Ovary (tissue), 3 donors: ENCODE measurements at regions not wholly inside any gene's neighbourhood (a gene's known extent, or its start where the extent isn't known, plus 50 kb on each side); places are given as distances from the start of the nearest gene placed in this dataset.

Experiments used
- CTCF ChIP-seq, 3 donors: fragments of 450-650 bp in 2 of 3; fragments of 200-600 bp in 1 of 3; IDR thresholded peaks; one replicate each; pipeline versions ENCODE4 v1.5.1 to v1.8.0; 2016 to 2022; ENCODE audit warnings: antibody characterized with exemption in 3 of 3, mild to moderate bottlenecking in 1 of 3
- EP300 ChIP-seq: sonication (generic); formaldehyde crosslinking; IDR thresholded peaks from one replicate; pipeline ENCODE4 v1.6.1; 2017; ENCODE audit warnings: antibody characterized with exemption
- POLR2A ChIP-seq: fragments of 450-650 bp; IDR thresholded peaks from one replicate; pipeline ENCODE4 v1.6.1; 2017; ENCODE audit warnings: antibody characterized with exemption, mild to moderate bottlenecking, moderate library complexity
- donor health status: DM: no; HTN: no; CAD: no.

DNA sequence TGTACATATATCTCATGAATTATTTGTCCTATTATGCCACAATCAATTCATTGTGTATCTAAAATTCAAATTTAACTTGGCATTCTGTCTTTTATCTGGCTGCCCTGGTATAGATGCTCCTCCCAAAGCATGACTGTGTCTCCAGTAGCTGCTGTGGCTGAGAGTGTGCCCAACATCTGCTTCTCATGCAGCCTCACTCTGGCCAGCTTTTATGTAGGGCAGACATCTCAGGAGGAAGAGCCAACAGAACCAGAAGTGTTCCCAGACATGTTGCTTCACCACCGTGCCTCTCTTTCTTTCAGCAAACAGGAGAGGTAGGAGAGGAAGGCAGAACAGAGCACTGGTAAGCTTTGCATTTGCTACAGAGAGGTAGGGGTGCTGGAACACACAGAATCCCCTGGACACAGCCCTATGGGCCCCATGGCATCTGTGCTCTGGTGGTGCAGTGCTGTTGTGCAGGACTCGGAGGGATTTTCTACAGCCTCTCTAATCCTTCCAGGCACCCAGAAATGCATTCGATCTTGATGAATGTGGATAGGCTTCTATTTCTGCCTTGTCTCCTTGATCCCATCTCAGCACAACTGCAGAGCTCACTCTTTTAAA is 637.1 kb downstream of the UTRN start:
- TF ChIP-seq CTCF (IDR thresholded peaks at IDR 0.05) (no peak), EP300 (no peak), POLR2A (no peak)
